GM18858 (cell line): ENCODE measurements at regions not wholly inside any gene's neighbourhood (a gene's known extent, or its start where the extent isn't known, plus 50 kb on each side); places are given as distances from the start of the nearest gene placed in this dataset.

Experiments
- ATAC-seq: cut with Tn5 transposase; IDR thresholded peaks from one replicate; pipeline ENCODE4 v1.9.1; 2021; ENCODE audit not compliant: unreplicated experiment

DNA sequence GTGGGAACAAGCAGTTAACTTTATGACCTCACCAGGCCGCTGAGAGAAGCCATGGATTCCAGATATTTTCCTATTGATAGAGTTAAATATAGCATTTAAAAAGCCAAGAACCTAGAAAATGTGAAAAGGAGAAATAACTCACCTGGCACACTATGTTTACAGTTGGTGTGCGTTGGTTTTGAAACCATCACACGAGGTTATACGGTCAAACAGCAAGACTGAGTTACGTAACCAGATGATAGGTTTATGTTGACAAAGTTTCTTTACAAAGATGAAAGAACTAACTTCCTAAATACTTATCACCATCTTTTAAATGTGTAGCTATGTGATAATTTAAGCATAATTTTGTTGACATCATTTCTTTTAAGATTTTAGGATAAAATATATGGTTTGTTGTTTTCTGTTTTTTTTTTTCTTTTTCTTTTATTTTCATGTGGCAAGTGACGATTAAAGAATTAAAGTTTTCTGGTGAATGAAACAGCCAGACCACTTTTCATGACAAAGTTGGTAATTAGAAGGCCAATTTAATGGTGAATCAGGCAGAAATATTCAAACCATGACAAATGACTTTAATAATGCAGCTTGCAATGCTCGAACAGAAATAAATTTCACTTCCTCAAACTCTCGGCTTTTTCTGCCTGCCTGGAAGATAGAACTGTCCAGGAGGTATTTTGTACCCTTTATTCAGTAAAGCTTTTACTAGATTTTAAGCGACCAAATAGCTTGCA lies 339.1 kb upstream of the OBI1 start:
- peak; percentile 40 for ATAC-seq

DNA sequence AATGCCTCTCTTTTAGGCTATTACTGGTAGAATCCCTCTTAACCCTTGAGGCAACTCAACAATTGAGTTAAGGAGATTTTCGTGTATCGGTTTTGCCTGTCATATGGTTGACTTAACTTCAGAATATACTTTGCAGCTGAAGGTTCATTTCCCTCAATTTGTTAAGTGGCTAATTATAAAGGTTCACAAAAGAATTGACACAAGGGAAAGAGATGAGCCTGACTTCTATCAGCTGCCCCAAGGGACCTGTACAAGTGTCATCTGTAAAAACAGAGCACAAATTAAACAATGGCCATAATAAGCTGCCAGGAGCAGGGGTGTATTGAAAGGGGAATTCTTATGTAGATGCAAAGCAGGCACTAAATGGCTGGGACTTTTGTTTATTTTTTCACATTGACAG lies 334.8 kb upstream of the OBI1 start:
- ATAC-seq: no peak

DNA sequence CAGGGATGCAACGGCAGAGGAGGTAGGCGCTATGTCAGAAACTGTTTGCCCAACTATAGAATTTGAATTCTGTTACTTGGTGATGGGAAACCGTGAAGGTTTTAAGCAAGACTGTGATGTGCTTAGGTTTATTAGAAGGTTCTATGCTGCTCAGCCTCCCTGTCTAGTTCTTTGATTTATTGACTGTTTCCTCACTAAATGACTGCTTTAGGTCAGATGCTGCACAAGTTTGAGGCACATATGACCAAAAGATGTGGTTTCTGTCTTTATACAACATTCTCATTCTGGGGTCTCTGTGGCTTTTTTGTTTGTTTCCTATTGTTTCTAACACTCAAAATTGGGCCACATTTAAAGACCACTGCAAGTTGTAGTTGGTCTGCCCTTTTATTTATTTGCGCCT lies 323.0 kb upstream of the OBI1 start:
- no peak for ATAC-seq

DNA sequence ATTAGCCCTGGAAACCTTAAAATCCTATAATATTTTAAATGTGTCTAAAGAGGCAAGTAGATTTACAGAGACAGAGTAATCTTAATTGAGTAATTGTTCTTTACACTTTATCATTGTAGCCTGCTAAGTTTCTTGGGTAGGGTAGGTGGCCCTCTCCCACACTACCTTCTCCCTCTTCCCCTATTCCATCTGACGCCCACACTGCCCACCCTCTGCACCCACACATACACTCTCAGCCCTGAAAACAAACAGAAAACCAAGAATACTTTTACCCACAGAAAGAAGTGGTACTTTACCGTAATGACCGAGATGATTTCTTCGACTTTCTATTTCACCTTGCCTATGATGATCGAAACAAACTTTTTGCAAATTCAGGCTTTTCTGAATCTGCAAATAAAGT lies 320.4 kb upstream of the OBI1 start:
- ATAC-seq: no peak

DNA sequence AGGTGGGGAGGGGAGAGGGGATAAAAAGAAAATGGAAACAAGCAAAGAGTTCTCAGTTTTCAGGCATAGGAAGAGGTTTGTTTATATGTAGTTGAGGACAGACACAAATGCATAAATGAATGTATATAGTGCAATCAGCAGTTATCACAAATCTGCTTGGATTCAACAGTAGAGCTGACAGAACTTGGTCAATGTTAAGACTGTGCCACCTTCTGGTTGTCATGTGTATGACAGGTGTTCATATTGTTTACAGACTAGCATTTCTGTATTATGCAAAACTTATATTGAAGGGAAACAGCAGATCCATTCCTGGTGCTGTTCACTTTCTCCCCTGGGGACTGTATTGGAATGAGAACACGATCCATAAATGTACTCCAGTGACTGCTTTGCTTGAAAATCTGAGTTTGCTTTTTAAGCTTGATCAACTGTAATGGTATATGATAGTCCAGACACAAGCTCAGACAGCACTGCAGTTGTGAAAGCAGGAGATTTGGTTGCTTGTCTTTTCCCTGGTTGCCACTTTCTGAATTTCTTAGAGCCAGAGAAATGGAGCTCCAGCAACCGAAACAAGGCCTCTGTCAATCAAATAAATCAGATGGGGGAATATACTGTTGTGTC lies 319.5 kb upstream of the OBI1 start:
- peak; percentile 97 for ATAC-seq

DNA sequence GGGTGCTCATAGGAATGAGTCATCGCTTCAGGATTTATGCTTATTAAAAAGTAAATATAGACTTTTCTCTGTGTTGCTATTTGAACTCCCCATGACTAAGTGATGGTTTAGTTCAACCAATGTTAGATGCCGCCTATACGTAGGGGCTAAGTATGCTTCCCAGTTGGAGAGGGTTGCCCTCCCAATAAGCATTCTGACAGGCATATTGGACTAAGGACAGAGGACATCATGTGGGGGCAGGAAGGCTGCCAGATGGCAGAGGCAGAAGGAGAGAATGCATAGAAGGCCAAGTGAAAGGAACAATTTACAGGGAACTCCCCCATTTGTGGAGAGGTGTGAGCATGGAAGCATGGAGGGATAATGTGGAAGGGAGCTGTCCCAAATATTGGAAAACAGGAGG lies 318.4 kb upstream of the OBI1 start:
- no peak for ATAC-seq

DNA sequence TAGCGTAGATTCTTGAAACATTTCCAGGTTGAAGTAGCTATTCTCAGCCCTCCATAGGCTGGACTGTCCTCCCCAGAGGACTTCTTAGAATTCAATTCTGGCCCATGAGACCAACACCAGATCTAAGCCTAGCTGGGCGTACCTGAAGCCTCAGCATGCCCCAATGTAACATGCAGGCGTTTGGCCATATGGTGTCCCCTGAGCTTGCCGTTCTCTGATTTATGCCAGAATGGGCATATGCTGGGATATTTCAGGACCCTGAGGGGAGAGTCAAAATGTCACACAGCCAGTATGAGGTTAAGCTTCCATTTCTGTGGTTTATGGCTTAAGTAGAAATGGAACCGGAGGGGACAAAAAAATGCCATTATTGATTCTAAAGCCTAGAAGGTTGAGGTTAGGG lies 317.7 kb upstream of the OBI1 start:
- no peak for ATAC-seq

DNA sequence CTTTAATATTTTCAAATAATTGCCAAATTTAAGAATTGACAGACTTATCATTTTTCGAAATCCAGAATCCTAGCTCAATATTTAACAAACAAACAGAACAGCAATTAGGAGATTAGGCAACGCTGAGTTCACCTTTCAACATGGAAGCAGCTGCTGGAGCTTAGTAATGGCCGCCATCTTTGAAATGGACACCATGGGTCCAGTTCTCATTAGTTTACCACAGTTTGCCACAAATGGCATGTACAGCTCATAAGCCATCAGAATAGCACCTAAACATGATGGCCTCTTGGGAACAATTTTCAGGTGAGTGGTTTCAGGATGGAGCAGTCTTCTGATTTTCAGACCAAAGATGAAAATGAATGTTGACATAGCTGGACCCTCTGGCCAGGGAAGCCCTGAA lies 313.6 kb upstream of the OBI1 start:
- ATAC-seq: no peak

DNA sequence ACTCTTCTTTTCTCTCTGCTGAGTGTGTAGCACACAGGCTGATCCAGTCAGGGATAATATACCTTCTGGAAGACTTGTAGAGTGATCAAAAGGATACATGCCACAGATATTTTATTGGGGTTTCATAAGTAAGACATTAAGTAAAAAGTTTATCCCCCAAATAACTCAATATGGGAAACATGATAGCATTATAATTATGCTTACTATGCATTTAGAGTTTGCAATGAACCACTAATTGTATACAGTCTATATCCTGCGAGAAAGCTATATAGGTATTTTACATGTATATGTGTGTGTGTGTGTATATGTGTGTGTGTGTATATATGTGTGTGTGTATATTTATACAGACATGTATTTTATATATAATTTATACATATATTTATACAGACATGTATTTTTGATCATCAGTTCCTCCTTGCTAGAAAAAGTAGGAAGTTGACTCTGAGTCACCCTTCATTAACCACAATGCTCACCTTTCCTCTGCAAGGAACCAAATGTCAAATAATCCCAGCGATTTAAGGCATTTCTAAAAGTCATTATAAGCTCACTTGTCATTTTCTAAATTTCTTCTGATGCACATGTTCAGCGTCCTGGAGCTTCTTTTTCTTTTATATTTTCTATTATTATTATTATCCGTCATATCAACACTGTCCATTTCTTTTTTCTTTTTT lies 312.5 kb upstream of the OBI1 start:
- no peak for ATAC-seq

DNA sequence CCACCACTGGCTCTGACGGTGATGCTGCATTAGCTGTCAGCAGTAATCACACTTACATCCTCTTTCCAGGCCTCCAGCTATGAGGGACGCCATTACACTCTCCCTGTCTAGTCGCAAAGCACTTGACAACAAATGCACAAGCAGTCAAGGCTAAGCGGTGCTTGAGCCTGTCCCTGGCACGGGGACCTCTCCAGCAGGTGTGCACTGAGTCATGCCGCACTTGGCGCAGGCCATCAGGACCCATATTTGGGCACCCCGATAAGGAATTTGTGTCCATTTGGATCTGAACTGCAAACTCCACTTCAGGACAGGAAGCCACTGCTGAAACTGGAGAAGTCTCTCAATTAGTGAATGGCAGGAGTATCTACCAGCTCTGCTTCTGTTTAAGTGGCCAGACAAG lies 301.9 kb upstream of the OBI1 start:
- no peak for ATAC-seq

DNA sequence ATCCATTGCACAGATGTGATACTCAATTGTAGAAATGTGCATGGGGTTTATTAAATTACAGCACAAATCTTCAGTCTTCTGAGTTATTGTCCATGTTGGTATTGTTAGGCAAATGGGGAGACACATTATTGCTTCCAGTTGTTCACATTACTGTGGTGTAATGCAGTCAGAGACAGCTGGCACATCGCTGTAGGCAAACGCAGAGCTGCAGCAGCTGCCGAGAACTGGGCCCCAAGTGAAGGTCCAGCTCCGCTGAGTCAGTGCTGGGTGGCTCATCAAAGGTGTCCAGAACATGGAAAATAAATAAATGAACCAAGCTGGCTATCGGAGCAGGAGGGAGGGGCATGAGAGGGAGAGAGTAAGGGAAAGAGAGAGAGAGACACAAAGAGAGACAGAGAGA lies 299.1 kb upstream of the OBI1 start:
- no peak for ATAC-seq

DNA sequence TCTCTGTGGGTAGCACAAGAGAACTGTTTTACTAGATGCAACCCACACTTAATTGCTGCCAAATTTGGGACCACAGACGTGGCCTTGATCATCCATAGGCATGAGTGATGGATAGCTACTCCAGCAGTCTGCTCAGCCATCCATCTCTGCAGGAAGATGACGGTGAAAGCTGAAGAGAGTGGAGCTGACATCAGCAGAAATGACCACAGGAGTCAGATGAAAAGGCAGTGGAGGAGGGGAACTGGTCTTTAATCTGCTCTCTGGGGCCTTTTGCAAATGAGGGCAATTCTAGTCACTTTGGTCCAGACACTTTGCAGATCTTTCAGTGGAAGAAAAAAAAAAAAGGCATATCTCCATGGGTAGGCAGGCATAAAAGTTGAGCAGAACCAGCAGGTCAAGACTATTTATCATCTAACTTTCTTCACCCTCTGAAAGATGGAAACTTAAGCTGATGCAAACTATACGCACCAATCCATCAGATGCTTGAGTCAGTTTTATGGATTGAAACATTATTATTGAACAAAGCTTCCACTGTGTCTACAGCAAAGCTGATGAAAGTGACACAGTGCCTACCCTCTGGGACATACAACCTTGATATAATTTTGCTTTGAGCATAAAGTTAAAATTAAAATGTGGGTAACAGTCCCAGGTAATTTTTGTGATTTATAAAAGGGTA lies 281.6 kb upstream of the OBI1 start:
- ATAC-seq: no peak

DNA sequence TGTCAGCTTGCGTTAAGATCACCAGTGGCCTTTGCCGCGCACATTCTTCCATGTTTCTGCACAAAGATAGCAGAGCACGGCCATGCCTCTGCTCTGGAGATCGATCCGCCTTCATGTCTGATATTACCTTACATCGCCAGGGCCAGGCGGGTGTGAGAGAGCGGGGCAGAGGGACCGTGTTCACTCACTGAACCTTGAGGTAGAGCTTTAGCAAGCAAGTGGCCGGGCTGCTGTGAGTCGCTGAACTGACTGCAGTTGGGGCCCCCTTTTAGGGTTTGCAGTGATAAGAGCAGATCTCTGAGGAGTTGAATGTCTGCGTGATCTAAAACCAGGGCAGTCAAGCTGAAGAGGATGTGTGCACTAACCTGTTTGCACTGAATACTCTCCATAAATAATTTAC lies 275.4 kb upstream of the OBI1 start:
- no peak for ATAC-seq

DNA sequence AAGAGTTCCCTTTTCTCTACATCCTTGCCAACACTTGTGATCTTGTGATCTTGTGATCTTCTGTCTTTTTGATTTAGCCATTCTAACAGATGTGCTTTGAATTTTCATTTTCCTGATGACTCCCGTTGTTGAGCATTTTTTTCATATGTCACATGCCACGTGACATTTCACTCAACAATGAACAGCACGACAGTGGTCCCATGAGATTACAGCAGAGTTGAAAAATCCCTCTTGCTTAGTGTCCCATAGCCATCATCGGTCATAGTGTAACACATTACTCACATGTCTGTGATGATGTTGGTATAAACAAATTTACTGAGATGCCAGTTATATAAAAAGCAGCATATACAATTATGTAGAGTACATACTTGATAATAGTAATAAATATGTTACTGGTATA lies 256.1 kb upstream of the OBI1 start:
- ATAC-seq: no peak

DNA sequence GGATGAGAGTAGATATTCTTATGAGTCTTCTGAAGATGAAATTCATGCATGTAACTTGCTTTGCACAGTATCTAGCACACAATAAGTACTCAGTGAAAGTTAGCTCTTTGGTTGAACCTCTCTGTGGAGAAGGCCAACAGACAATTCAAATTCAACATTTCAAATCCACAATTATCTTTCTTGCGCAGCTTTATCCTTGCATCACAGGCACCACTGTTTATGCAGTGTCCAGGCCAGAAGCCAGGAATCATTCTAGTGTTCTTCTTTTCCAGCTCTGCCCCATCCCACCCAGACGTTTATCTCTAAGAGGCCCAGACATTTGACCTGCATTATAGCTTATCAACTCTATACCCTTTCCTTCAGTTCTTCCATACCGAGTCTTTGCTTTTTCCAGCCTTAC lies 254.7 kb upstream of the OBI1 start:
- ATAC-seq: no peak

DNA sequence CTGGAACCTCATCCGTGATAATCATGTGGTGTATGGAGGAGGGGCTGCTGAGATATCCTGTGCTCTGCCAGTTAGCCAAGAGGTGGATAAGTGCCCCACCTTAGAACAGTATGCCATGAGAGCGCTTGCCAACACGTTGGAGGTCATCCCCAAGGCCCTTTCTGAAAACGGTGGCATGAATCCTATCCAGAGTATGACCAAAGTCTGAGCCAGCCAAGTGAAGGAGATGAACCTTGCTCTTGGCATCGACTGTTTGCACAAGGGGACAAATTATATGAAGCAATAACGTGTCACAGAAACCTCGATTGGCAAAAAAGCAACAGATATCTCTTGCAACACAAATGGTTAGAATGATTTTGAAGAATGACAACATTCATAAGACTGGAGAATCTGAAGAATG lies 251.2 kb upstream of the OBI1 start:
- no peak for ATAC-seq

DNA sequence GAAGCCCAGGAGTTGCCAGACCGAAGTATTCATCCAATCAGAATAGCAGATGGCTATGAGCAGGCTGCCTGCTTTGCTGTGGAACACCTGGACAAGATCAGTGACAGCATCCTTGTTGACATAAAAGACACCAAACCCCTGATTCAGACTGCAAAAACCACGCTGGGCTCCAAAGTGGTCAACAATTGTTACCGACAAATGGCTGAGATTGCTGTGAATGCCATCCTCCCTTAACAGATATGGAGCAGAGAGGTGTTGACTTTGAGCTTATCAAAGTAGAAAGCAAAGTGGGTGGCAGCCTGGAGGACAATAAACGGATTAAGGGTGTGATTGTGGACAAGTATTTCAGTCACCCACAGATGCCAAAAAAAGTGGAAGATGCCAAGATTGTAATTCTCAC lies 250.3 kb upstream of the OBI1 start:
- ATAC-seq: no peak

DNA sequence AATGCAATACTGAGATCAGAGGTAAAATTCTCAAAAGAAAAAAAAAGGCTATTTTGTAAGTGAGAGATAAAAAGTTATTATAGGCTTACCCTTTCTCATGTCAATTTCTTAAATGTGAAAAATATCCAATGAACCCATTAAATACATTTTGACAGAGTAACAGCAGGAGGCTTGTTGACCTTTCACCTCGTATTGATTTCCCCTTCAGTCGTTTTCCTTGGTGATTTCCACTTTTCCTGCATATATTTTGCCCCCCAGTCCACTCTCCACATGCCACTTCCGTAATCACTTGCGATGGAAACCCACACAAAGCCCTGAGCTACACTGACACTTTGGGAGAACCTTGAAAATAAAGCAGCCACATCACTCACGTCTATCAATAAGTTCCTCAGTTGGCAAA lies 248.1 kb upstream of the OBI1 start:
- ATAC-seq: no peak

DNA sequence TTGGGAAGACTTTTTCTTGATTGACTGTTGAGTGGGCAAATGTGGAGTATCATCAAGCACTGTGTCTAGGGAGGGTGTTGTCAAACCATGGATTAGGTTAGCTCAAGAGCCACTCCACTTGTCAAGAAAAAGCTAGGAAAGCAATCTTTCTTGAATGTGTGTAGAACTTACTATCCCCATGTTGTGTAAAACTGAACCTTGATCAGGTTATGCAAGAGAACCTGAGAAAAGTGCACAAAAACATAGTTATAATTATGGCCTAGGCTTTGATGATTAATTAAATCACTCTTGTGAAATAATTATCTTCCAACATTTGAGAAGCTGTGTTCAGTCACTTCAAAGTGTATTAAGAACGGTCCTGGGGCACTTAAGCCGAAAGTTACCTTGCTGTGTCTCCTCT lies 238.2 kb upstream of the OBI1 start:
- no peak for ATAC-seq

DNA sequence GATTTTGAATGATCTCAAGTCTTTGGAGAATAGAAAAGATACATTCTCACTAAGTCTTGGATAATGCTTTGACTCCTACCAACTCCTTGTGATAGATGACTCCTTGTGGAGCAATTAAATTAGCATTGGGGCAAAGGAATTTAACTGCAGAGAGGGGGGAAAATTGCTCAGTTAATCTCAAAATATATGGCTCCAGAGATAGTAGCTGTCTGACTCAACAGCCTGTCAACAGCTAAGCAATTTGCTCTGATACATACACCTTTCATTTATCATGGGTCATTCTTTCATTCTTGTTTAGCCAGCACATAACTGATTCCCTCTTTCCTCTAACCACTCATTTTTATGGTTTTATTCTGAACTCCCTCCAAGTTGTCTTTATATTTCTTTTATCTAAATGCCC lies 225.6 kb upstream of the OBI1 start:
- ATAC-seq: no peak

DNA sequence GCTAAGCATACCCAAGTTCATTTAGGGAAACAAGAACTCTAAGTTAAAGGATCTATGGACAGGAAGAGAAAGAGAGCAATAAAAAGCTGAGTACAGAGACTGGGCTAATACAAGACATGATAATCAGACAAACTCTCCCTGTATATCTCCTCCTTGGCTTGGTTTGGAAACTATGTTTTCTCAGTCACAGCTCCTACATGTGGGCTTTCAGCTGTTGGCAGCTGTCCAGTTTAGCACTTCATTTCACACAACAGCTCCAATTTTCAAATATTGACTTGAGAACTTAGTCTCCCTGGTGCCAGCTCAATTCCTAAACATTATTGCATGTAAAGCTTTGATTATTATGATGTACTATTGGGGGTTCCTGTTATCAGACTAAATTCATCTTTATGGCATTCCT lies 222.8 kb upstream of the OBI1 start:
- ATAC-seq: no peak

DNA sequence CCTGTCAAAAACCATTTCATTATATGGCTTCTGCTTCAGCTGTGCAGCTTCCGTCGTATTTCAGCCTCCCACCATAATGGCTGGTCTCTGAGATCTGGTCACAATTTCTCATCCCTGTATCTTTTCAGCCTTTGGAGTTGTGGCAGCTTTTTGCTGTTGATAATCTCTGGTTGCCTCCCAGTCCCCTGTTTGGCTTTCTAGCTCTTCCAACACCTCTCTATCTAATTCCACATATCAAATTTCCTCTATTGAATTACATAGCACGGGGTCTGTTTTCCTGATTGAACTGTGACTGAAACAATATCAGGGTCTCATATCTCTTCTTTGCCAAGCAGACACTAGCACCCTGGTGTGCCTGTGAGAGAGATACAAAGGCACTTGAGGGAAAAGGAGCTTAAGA lies 222.1 kb upstream of the OBI1 start:
- ATAC-seq: no peak
